Stimulated activated naive CD8-positive, alpha-beta T cell treated with anti-CD3 and anti-CD28 coated beads, Interleukin-15, Interleukin-2, amounts not matched to agents 100 ng/mL and 50 ng/mL, for 24 hours (primary cell): ENCODE measurements at regions not wholly inside any gene's neighbourhood (a gene's known extent, or its start where the extent isn't known, plus 50 kb on each side); places are given as distances from the start of the nearest gene placed in this dataset.

ENCODE experiments used
- H3K27ac Mint-ChIP-seq: one replicate; pipeline ENCODE4 v1.8.0; 2021; ENCODE audit warnings: mild to moderate bottlenecking, mixed read lengths
- H3K27me3 Mint-ChIP-seq: one replicate; pipeline ENCODE4 v1.8.0; 2021; ENCODE audit warnings: mixed read lengths
- H3K36me3 Mint-ChIP-seq: one replicate; pipeline ENCODE4 v1.8.0; 2021; ENCODE audit warnings: low read depth, mixed read lengths
- H3K4me1 Mint-ChIP-seq: one replicate; pipeline ENCODE4 v1.8.0; 2021; ENCODE audit warnings: low read depth, mixed read lengths
- H3K4me3 Mint-ChIP-seq: one replicate; pipeline ENCODE4 v1.8.0; 2021; ENCODE audit warnings: mild to moderate bottlenecking, mixed read lengths
- H3K9me3 Mint-ChIP-seq: one replicate; pipeline ENCODE4 v1.8.0; 2021; ENCODE audit warnings: mixed read lengths

- no peak overlapping the region for H3K4me3 Mint-ChIP-seq
- no peak overlapping the region for H3K27ac Mint-ChIP-seq
- H3K36me3 Mint-ChIP-seq: no peaks in the 10 kb centered on the region
- no peaks in the 10 kb centered on the region for H3K9me3 Mint-ChIP-seq
- no peaks in the 10 kb centered on the region for H3K4me1 Mint-ChIP-seq
- no peaks in the 10 kb centered on the region for H3K27me3 Mint-ChIP-seq
Measured at GRCh38 chrX:69018416-69019072, 146.7 kb downstream of the PJA1 start.

GRCh38 chrX:69016293-69016941 lies 148.8 kb downstream of the PJA1 start:
- peaks cover 5% of the 10 kb centered on the region for H3K9me3 Mint-ChIP-seq
- H3K27ac Mint-ChIP-seq: no peak overlapping the region
- H3K27me3 Mint-ChIP-seq: peaks cover 5% of the 10 kb centered on the region
- H3K4me3 Mint-ChIP-seq: no peak overlapping the region
- no peaks in the 10 kb centered on the region for H3K4me1 Mint-ChIP-seq
- H3K36me3 Mint-ChIP-seq: no peaks in the 10 kb centered on the region

- Mint-ChIP-seq H3K27ac (no peak overlapping the region), H3K36me3 (no peaks in the 10 kb centered on the region), H3K9me3 (peaks cover 5% of the 10 kb centered on the region), H3K4me1 (no peaks in the 10 kb centered on the region), H3K27me3 (peaks cover 5% of the 10 kb centered on the region), H3K4me3 (no peak overlapping the region)
Measured at GRCh38 chrX:69015564-69016292, 149.5 kb downstream of the PJA1 start.

GRCh38 chrX:69015156-69015555 lies 150.1 kb downstream of the PJA1 start:
- Mint-ChIP-seq H3K27ac (no peak overlapping the region), H3K36me3 (no peaks in the 10 kb centered on the region)

GRCh38 chrX:69014200-69014599 lies 151.1 kb downstream of the PJA1 start:
- Mint-ChIP-seq H3K27me3 (peaks cover 5% of the 10 kb centered on the region), H3K27ac (no peak overlapping the region), H3K4me1 (no peaks in the 10 kb centered on the region), H3K9me3 (peaks cover 5% of the 10 kb centered on the region), H3K36me3 (no peaks in the 10 kb centered on the region), H3K4me3 (no peak overlapping the region)

More at GRCh38 chrX:69015156-69015555, 150.1 kb downstream of the PJA1 start:
- no peak overlapping the region for H3K4me3 Mint-ChIP-seq
- peaks cover 5% of the 10 kb centered on the region for H3K9me3 Mint-ChIP-seq
- peaks cover 5% of the 10 kb centered on the region for H3K27me3 Mint-ChIP-seq
- H3K4me1 Mint-ChIP-seq: no peaks in the 10 kb centered on the region

GRCh38 chrX:69010339-69010738 lies 154.9 kb downstream of the PJA1 start:
- Mint-ChIP-seq H3K36me3 (no peaks in the 10 kb centered on the region), H3K9me3 (peaks cover 8% of the 10 kb centered on the region), H3K27me3 (peaks cover 5% of the 10 kb centered on the region), H3K4me3 (no peak overlapping the region), H3K27ac (no peak overlapping the region), H3K4me1 (no peaks in the 10 kb centered on the region)

- Mint-ChIP-seq H3K9me3 (no peaks in the 10 kb centered on the region), H3K4me3 (no peak overlapping the region), H3K4me1 (no peaks in the 10 kb centered on the region), H3K27ac (no peak overlapping the region), H3K36me3 (no peaks in the 10 kb centered on the region), H3K27me3 (peaks cover 7% of the 10 kb centered on the region)
Measured at GRCh38 chrX:69000877-69001276, 164.4 kb downstream of the PJA1 start.

- Mint-ChIP-seq H3K4me3 (no peak overlapping the region), H3K4me1 (no peaks in the 10 kb centered on the region), H3K36me3 (no peaks in the 10 kb centered on the region), H3K27ac (no peak overlapping the region), H3K9me3 (no peaks in the 10 kb centered on the region), H3K27me3 (peaks cover 7% of the 10 kb centered on the region)
Measured at GRCh38 chrX:68999931-69000330, 165.3 kb downstream of the PJA1 start.

GRCh38 chrX:68999356-68999755 lies 165.9 kb downstream of the PJA1 start:
- Mint-ChIP-seq H3K4me1 (no peaks in the 10 kb centered on the region), H3K4me3 (no peak overlapping the region), H3K9me3 (no peaks in the 10 kb centered on the region), H3K36me3 (no peaks in the 10 kb centered on the region), H3K27me3 (peaks cover 7% of the 10 kb centered on the region), H3K27ac (no peak overlapping the region)

- peaks cover 7% of the 10 kb centered on the region for H3K27me3 Mint-ChIP-seq
- H3K27ac Mint-ChIP-seq: no peak overlapping the region
- H3K4me1 Mint-ChIP-seq: no peaks in the 10 kb centered on the region
- no peaks in the 10 kb centered on the region for H3K9me3 Mint-ChIP-seq
- H3K4me3 Mint-ChIP-seq: no peak overlapping the region
- H3K36me3 Mint-ChIP-seq: no peaks in the 10 kb centered on the region
Measured at GRCh38 chrX:68998716-68999115, 166.5 kb downstream of the PJA1 start.

- no peak overlapping the region for H3K4me3 Mint-ChIP-seq
- no peaks in the 10 kb centered on the region for H3K9me3 Mint-ChIP-seq
- H3K36me3 Mint-ChIP-seq: no peaks in the 10 kb centered on the region
- no peaks in the 10 kb centered on the region for H3K4me1 Mint-ChIP-seq
- no peak overlapping the region for H3K27ac Mint-ChIP-seq
- H3K27me3 Mint-ChIP-seq: peaks cover 7% of the 10 kb centered on the region
Measured at GRCh38 chrX:68997911-68998310, 167.3 kb downstream of the PJA1 start.

GRCh38 chrX:68997511-68997910 lies 167.7 kb downstream of the PJA1 start:
- H3K27ac Mint-ChIP-seq: no peak overlapping the region

GRCh38 chrX:68995780-68996551 lies 167.1 kb downstream of the EFNB1 start:
- Mint-ChIP-seq H3K36me3 (no peaks in the 10 kb centered on the region), H3K9me3 (no peaks in the 10 kb centered on the region), H3K27me3 (peaks cover 7% of the 10 kb centered on the region), H3K4me3 (no peak overlapping the region), H3K27ac (no peak overlapping the region), H3K4me1 (no peaks in the 10 kb centered on the region)

More at GRCh38 chrX:68997511-68997910, 167.7 kb downstream of the PJA1 start:
- Mint-ChIP-seq H3K4me3 (no peak overlapping the region), H3K36me3 (no peaks in the 10 kb centered on the region), H3K27me3 (peaks cover 7% of the 10 kb centered on the region), H3K9me3 (no peaks in the 10 kb centered on the region), H3K4me1 (no peaks in the 10 kb centered on the region)

GRCh38 chrX:68995386-68995779 lies 166.6 kb downstream of the EFNB1 start:
- no peak overlapping the region for H3K27ac Mint-ChIP-seq

GRCh38 chrX:68994891-68995255 lies 166.1 kb downstream of the EFNB1 start:
- H3K27me3 Mint-ChIP-seq: peaks cover 7% of the 10 kb centered on the region
- H3K27ac Mint-ChIP-seq: no peak overlapping the region
- no peaks in the 10 kb centered on the region for H3K9me3 Mint-ChIP-seq
- H3K36me3 Mint-ChIP-seq: no peaks in the 10 kb centered on the region
- H3K4me3 Mint-ChIP-seq: no peak overlapping the region
- no peaks in the 10 kb centered on the region for H3K4me1 Mint-ChIP-seq

More at GRCh38 chrX:68995386-68995779, 166.6 kb downstream of the EFNB1 start:
- no peaks in the 10 kb centered on the region for H3K4me1 Mint-ChIP-seq
- H3K36me3 Mint-ChIP-seq: no peaks in the 10 kb centered on the region
- no peak overlapping the region for H3K4me3 Mint-ChIP-seq
- no peaks in the 10 kb centered on the region for H3K9me3 Mint-ChIP-seq
- H3K27me3 Mint-ChIP-seq: peaks cover 7% of the 10 kb centered on the region
